ENCODE measurements at regions not wholly inside any gene's neighbourhood (a gene's known extent, or its start where the extent isn't known, plus 50 kb on each side); places are given as distances from the start of the nearest gene placed in this dataset.

DNA sequence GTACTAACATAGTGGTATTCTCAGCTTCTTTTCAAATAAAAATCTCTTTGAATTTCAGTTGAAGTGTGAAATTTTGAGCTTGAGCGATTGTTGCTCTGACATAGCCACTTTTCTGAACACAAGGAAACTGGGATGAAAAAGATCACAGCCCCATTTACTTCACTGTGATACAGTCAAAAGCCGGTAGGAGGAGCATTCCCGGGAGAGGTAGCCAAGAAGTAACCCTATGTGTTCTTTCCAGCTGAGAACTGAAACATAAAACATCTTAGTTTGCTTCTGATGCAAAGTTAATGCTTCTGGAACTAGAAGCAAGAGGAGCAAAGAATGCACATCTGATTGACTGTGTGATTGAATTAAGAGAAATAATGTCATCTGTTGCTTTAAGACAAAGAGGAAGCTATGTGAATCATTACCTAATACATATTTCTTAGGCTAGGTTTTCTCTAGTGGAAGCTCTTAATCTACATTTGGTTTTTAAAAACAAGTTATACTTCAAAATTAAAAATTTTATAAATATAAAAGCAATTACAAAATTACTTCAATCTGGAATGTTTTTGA is 88.3 kb upstream of the UNC5C start:
- no peak overlapping the region for H3K27ac ChIP-seq
- H3K9me3 ChIP-seq, result no peaks in the 10 kb centered on the region
- no peaks in the 10 kb centered on the region for H3K4me1 ChIP-seq
- no peaks in the 10 kb centered on the region for H3K36me3 ChIP-seq
- no peaks in the 10 kb centered on the region for H3K27me3 ChIP-seq
- intact Hi-C loops (cut with DNase I; ENCODE audit: low total_unique reads), result no loop called here
- H3K4me3 ChIP-seq, result no peak overlapping the region
- no peak for DNase-seq (ENCODE audit: low spot score in 2 of 2)
- TF ChIP-seq POLR2AphosphoS5 (IDR thresholded peaks at IDR 0.05) (no peak), POLR2A (IDR thresholded peaks at IDR 0.05) (no peak)

DNA sequence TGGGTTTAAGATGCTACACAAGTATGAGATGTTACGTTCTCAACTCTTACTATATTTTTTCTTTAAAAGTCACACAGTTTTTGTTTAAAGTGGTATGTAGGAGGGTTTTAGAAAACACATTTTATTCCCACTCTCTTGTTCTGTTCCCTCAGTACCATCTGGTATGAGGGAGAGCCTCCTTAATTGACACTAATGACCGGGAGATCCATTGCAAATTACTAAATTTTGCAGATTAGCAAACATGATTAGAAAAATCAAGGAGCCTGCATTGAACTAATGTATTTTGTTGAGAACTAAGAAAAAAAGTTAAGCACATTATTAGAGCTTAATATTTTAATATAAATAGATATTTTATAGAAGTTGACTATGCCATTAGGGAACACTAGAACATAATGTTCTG is 87.3 kb upstream of the UNC5C start:
- Histone ChIP-seq H3K27me3 (no peaks in the 10 kb centered on the region), H3K36me3 (no peaks in the 10 kb centered on the region), H3K9me3 (no peaks in the 10 kb centered on the region), H3K4me3 (no peak overlapping the region), H3K4me1 (no peaks in the 10 kb centered on the region), H3K27ac (no peak overlapping the region)
- DNase-seq (ENCODE audit: low spot score in 2 of 2), result no peak
- TF ChIP-seq, protein P1, sequence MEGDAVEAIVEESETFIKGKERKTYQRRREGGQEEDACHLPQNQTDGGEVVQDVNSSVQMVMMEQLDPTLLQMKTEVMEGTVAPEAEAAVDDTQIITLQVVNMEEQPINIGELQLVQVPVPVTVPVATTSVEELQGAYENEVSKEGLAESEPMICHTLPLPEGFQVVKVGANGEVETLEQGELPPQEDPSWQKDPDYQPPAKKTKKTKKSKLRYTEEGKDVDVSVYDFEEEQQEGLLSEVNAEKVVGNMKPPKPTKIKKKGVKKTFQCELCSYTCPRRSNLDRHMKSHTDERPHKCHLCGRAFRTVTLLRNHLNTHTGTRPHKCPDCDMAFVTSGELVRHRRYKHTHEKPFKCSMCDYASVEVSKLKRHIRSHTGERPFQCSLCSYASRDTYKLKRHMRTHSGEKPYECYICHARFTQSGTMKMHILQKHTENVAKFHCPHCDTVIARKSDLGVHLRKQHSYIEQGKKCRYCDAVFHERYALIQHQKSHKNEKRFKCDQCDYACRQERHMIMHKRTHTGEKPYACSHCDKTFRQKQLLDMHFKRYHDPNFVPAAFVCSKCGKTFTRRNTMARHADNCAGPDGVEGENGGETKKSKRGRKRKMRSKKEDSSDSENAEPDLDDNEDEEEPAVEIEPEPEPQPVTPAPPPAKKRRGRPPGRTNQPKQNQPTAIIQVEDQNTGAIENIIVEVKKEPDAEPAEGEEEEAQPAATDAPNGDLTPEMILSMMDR (IDR thresholded peaks at IDR 0.05), result no peak
- TF ChIP-seq POLR2AphosphoS5 (IDR thresholded peaks at IDR 0.05), result no peak
- no peak for TF ChIP-seq POLR2A (IDR thresholded peaks at IDR 0.05)
- intact Hi-C loops (cut with DNase I; ENCODE audit: low total_unique reads), result no loop called here

DNA sequence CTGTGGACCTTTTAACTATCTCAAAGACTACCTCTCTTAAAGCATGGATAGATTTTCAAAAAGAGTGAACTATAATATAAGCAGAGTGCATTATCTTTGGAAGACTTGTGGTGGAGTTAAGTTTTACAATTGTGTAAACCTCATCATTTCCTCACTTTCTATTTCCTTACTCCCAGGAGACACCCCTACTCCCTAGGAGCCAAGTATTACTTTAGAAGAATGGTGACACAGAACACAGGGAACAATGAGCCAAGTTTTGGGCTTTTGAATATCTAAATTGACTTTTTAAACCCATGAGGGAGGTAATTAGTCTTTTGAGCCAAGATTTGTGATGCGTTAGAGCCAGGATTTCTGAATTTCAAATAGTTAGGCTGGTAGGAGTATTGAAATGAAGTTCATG is 78.9 kb upstream of the UNC5C start:
- Histone ChIP-seq H3K36me3 (no peaks in the 10 kb centered on the region), H3K4me3 (no peak overlapping the region), H3K27me3 (no peaks in the 10 kb centered on the region), H3K4me1 (no peaks in the 10 kb centered on the region), H3K9me3 (no peaks in the 10 kb centered on the region), H3K27ac (no peak overlapping the region)
- intact Hi-C loops (cut with DNase I; ENCODE audit: low total_unique reads), result no loop called here
- no peak for DNase-seq (ENCODE audit: low spot score in 2 of 2)
- TF ChIP-seq, protein P1 (IDR thresholded peaks at IDR 0.05), result no peak
- no peak for TF ChIP-seq POLR2AphosphoS5 (IDR thresholded peaks at IDR 0.05)
- TF ChIP-seq POLR2A (IDR thresholded peaks at IDR 0.05), result no peak

DNA sequence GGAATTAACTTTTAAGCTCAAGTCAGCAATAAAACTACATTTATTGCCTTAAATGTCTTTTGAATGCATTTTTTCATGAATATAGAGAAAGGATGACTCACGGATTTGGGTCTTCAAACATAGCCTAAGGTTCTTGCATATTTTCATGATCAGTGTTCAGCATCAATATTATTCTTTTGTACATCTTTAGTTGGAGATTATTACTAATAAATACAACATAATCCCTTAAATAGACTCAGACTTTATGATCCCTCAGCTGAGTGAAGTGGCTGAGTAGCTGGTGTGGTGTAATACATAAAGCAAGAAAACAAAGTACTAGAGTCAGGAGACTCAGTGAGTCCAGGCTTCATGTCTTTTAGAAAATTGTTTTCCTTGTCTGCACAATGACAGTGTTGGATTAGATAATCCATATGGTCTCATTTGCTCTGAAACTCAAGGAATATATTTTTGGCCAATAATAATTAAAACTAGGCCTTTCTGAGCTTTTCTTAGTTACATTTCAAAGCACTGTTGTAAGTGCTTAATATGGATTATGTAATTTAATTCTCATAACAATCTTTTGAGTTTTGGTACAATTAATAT is 78.3 kb upstream of the UNC5C start:
- H3K4me3 ChIP-seq, result no peak overlapping the region
- no peaks in the 10 kb centered on the region for H3K4me1 ChIP-seq
- no peak overlapping the region for H3K27ac ChIP-seq
- no peaks in the 10 kb centered on the region for H3K9me3 ChIP-seq
- intact Hi-C loops (cut with DNase I; ENCODE audit: low total_unique reads), result no loop called here
- H3K27me3 ChIP-seq, result no peaks in the 10 kb centered on the region
- TF ChIP-seq, protein P1 (IDR thresholded peaks at IDR 0.05), result no peak
- TF ChIP-seq POLR2A (IDR thresholded peaks at IDR 0.05) (no peak), POLR2AphosphoS5 (IDR thresholded peaks at IDR 0.05) (no peak)
- H3K36me3 ChIP-seq, result no peaks in the 10 kb centered on the region
- DNase-seq (ENCODE audit: low spot score in 2 of 2), result no peak

DNA sequence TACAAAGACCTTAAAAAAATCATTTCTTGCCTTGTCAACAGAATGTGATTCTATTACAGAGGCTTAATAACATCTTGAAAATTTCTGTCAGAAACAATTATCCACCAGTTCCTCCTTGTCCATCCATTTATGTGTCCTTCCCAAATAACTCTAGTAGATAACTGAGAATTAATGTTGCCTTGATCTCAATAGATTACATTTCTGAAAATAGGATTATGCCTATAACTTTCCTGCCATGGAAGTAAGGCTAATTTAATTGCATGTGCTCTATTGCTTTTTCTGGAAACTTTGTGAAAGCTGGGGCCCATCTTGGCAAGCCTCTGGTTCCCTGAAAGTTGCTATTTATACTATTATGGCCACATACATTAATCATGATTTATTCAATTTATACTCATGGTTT is 76.2 kb upstream of the UNC5C start:
- intact Hi-C loops (cut with DNase I; ENCODE audit: low total_unique reads), result no loop called here
- DNase-seq (ENCODE audit: low spot score in 2 of 2), result no peak
- TF ChIP-seq, protein P1 (IDR thresholded peaks at IDR 0.05), result no peak
- TF ChIP-seq POLR2A (IDR thresholded peaks at IDR 0.05) (no peak), POLR2AphosphoS5 (IDR thresholded peaks at IDR 0.05) (no peak)
- Histone ChIP-seq H3K9me3 (no peaks in the 10 kb centered on the region), H3K4me1 (no peaks in the 10 kb centered on the region), H3K4me3 (no peak overlapping the region), H3K27me3 (no peaks in the 10 kb centered on the region), H3K36me3 (no peaks in the 10 kb centered on the region), H3K27ac (no peak overlapping the region)

Data from breast epithelium (tissue), 4 donors.